Sigmoid colon (tissue), 6 donors: ENCODE measurements at regions not wholly inside any gene's neighbourhood (a gene's known extent, or its start where the extent isn't known, plus 50 kb on each side); places are given as distances from the start of the nearest gene placed in this dataset.

Experiments
- DNase-seq: peaks from one replicate; pipeline ENCODE4 v3.0.0-alpha.2; 2019
- H3K27ac ChIP-seq, 4 donors: fragments of 200-600 bp; sonication (generic); one replicate each; pipeline ENCODE4 v1.5.1; 2016 to 2019; ENCODE audit warnings: mild to moderate bottlenecking in 1 of 4
- H3K27me3 ChIP-seq, 3 donors: fragments of 200-600 bp; sonication (generic); one replicate each; pipeline ENCODE4 v1.5.1; 2019; ENCODE audit warnings: mild to moderate bottlenecking in 1 of 3
- H3K36me3 ChIP-seq, 4 donors: fragments of 200-600 bp; sonication (generic); one replicate each; pipeline ENCODE4 v1.5.1; 2016 to 2019
- H3K4me1 ChIP-seq, 4 donors: fragments of 200-600 bp; sonication (generic); one replicate each; pipeline ENCODE4 v1.5.1; 2017 to 2019
- H3K4me3 ChIP-seq, 4 donors: fragments of 200-600 bp; sonication (generic); one replicate each; pipeline ENCODE4 v1.5.1; 2017 to 2019; ENCODE audit warnings: mild to moderate bottlenecking in 2 of 4, moderate library complexity in 1 of 4
- H3K9me3 ChIP-seq, 4 donors: fragments of 200-600 bp in 3 of 4; sonication (generic) in 3 of 4; one replicate each; pipeline versions ENCODE4 v1.5.1 to v1.6.1; 2013 to 2019
- EP300 ChIP-seq, 4 donors: sonication (generic); formaldehyde crosslinking; IDR thresholded peaks; one replicate each; pipeline ENCODE4 v1.6.1; 2017; ENCODE audit warnings: antibody characterized with exemption in 4 of 4
- POLR2A ChIP-seq, 2 donors: fragments of 450-650 bp; IDR thresholded peaks; one replicate each; pipeline ENCODE4 v1.6.1; 2016; ENCODE audit warnings: antibody characterized with exemption in 2 of 2, mild to moderate bottlenecking in 2 of 2, moderate library complexity in 2 of 2
- POLR2AphosphoS5 ChIP-seq, 4 donors: sonication (generic); formaldehyde crosslinking; IDR thresholded peaks; one replicate each; pipeline ENCODE4 v1.6.1; 2017; ENCODE audit warnings: antibody characterized with exemption in 4 of 4
- WGBS, 2 donors: extraction: QIAGEN DNeasy Blood & Tissue Kit; methylation state at CpG; one replicate each; pipeline ENCODE4 v1.1.7; 2013; 5-methylcytosine and 5-hydroxymethylcytosine counted together
- intact Hi-C: fragments of 100-400 bp; cut with DNase I; formaldehyde crosslinking; loops from one replicate; pipeline ENCODE4 v1.15.1; 2023
- TF ChIP-seq, protein P1 (sequence below), 4 experiments: fragments of 450-650 bp in 3 of 4; fragments of 200-600 bp in 1 of 4; IDR thresholded peaks; one replicate each; pipeline ENCODE4 v1.5.1; 2016 to 2019; ENCODE audit warnings: antibody characterized with exemption in 4 of 4, mild to moderate bottlenecking in 3 of 4, moderate library complexity in 2 of 4
- donor health status: healthy with polysubstance abuse.
- donor health status: healthy.

DNA sequence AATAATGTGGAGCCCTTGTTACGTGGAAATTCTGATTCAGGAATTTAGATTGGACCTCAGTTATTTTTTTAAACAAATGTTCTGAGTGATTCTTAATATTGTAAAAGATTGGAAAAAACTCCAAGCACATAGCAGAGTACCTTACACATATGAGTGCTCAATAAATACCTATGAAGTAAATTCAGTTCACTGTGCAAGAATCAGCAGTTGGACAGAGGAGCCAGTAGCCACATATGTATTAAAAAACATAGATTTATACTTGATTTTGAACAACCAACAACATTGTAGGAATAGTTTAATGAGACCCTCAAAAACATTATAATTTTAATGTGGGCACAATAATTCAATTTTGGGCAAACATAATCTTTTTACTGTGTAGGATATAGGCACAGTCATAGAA, 109.3 kb upstream of the B3GAT2 start:
- Histone ChIP-seq H3K27me3 (peaks cover 0 to 3% (median 0%) of the 10 kb centered on the region in 3 donors), H3K9me3 (no peaks in the 10 kb centered on the region), H3K36me3 (no peaks in the 10 kb centered on the region), H3K27ac (no peak overlapping the region), H3K4me1 (no peaks in the 10 kb centered on the region), H3K4me3 (no peak overlapping the region)
- TF ChIP-seq, protein P1, sequence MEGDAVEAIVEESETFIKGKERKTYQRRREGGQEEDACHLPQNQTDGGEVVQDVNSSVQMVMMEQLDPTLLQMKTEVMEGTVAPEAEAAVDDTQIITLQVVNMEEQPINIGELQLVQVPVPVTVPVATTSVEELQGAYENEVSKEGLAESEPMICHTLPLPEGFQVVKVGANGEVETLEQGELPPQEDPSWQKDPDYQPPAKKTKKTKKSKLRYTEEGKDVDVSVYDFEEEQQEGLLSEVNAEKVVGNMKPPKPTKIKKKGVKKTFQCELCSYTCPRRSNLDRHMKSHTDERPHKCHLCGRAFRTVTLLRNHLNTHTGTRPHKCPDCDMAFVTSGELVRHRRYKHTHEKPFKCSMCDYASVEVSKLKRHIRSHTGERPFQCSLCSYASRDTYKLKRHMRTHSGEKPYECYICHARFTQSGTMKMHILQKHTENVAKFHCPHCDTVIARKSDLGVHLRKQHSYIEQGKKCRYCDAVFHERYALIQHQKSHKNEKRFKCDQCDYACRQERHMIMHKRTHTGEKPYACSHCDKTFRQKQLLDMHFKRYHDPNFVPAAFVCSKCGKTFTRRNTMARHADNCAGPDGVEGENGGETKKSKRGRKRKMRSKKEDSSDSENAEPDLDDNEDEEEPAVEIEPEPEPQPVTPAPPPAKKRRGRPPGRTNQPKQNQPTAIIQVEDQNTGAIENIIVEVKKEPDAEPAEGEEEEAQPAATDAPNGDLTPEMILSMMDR (IDR thresholded peaks at IDR 0.05): no peak
- TF ChIP-seq POLR2AphosphoS5 (IDR thresholded peaks at IDR 0.05) (no peak), POLR2A (IDR thresholded peaks at IDR 0.05) (no peak), EP300 (IDR thresholded peaks at IDR 0.05) (no peak)
- no peak for DNase-seq
- intact Hi-C loops: no loop called here
- 90 to 92% methylated on average over 1 of the region's 1 CpG for WGBS, 2 donors

DNA sequence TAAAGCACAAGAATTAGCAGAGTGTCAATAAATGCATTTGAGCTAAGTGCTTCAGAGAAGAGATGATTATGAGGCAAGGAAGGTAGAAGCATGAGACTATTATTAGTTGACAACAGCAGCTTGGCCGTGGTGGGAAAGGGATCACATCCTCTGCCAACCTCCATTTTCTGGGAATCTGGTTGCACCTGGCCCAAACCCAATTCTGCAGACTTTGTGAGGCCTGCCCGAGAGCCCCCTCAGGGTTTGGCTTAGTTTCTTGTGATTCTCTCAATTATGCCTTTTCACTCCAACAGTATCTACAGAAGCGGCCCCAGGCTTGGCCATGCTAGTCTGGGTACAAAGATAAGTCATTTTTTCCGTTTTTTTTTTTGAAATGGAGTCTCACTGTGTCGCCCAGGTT, 111.0 kb upstream of the B3GAT2 start:
- Histone ChIP-seq H3K4me1 (no peaks in the 10 kb centered on the region), H3K4me3 (no peak overlapping the region), H3K9me3 (no peaks in the 10 kb centered on the region), H3K27ac (no peak overlapping the region), H3K27me3 (peaks cover 0 to 3% (median 0%) of the 10 kb centered on the region in 3 donors), H3K36me3 (no peaks in the 10 kb centered on the region)
- intact Hi-C loops: no loop called here
- no peak for DNase-seq
- no peak for TF ChIP-seq POLR2A (IDR thresholded peaks at IDR 0.05)
- TF ChIP-seq, protein P1 (IDR thresholded peaks at IDR 0.05): no peak
- no peak for TF ChIP-seq EP300 (IDR thresholded peaks at IDR 0.05)
- no peak for TF ChIP-seq POLR2AphosphoS5 (IDR thresholded peaks at IDR 0.05)
- 84 to 88% methylated on average over 5 of the region's 5 CpGs for WGBS, 2 donors

DNA sequence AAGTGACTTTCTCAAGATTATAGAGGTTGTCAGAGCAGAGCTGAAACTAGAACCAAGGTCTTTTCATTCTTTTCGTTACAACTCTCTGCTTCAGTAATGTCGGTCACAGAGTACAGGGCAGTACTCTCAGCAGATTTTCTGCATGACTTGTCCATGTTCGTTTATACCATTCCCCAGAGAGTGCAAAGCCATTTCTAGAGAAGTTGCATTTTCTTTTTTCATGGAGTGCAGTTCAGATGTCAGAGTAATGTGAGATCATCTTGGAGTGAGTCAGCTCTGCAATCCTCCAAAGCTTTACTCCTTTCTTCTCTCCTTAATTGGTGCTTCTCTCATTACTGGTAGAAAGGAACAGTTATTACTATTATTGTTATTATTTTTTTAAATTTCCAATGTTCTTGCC, 115.6 kb upstream of the B3GAT2 start:
- Histone ChIP-seq H3K9me3 (no peaks in the 10 kb centered on the region), H3K27me3 (peaks cover 0 to 3% (median 0%) of the 10 kb centered on the region in 3 donors), H3K4me1 (no peaks in the 10 kb centered on the region), H3K27ac (no peak overlapping the region), H3K4me3 (no peak overlapping the region), H3K36me3 (no peaks in the 10 kb centered on the region)
- WGBS, 2 donors: 67 to 71% methylated on average over 3 of the region's 3 CpGs
- TF ChIP-seq, protein P1 (IDR thresholded peaks at IDR 0.05): no peak
- TF ChIP-seq EP300 (IDR thresholded peaks at IDR 0.05) (no peak), POLR2A (IDR thresholded peaks at IDR 0.05) (no peak)
- no peak for DNase-seq
- intact Hi-C loops: no loop called here

DNA sequence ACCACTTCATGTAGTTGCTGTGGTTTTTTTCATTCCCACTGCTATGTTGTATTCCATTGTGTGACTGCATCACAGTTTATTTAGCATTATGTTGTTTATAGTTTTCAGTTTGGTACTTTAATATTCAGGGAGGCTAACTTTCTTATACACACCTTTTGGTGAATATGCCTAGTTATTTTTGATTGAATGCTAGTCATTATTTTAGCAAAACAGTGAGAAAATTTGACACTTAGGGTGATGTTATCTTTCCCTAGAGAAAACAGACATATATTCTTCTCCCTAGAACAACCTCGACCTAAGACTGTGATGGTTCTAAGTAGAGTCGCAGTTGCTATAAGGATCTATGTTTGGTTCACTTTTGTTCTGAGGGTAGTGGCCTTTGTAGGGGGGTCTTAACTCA, 120.8 kb upstream of the B3GAT2 start:
- intact Hi-C loops: no loop called here
- TF ChIP-seq EP300 (IDR thresholded peaks at IDR 0.05): no peak
- no peak for TF ChIP-seq POLR2A (IDR thresholded peaks at IDR 0.05)
- TF ChIP-seq, protein P1 (IDR thresholded peaks at IDR 0.05): no peak
- no peak for TF ChIP-seq POLR2AphosphoS5 (IDR thresholded peaks at IDR 0.05)
- H3K36me3 ChIP-seq: no peaks in the 10 kb centered on the region
- 94% methylated on average over 2 of the region's 2 CpGs for WGBS, 2 donors
- peaks cover 0 to 10% (median 4%) of the 10 kb centered on the region in 4 donors for H3K4me1 ChIP-seq
- DNase-seq: no peak
- H3K27ac ChIP-seq: no peak overlapping the region
- no peaks in the 10 kb centered on the region for H3K9me3 ChIP-seq
- H3K27me3 ChIP-seq: no peaks in the 10 kb centered on the region
- no peak overlapping the region for H3K4me3 ChIP-seq

DNA sequence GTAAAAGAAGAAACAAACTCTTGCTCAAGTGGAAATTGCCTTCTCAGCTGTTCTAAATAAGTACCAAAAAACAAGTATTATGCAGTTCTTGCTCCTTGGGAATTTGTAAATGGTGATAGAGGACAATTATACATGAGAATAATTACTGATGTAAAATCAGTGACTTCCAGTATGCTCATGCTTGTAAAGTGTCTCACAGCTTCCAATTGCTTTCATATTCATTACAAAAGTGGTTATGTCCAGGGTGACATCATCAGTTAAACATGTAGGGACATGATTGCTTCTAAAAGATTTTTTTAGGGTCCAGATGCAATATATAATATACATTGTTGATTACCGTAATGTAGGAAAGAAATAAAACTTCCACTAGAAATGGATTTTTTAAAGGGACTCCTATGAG, 122.8 kb upstream of the B3GAT2 start:
- no peak for DNase-seq
- no peaks in the 10 kb centered on the region for H3K9me3 ChIP-seq
- H3K27me3 ChIP-seq: no peaks in the 10 kb centered on the region
- H3K36me3 ChIP-seq: no peaks in the 10 kb centered on the region
- TF ChIP-seq, protein P1 (IDR thresholded peaks at IDR 0.05): no peak
- TF ChIP-seq POLR2A (IDR thresholded peaks at IDR 0.05) (no peak), POLR2AphosphoS5 (IDR thresholded peaks at IDR 0.05) (no peak), EP300 (IDR thresholded peaks at IDR 0.05) (no peak)
- H3K27ac ChIP-seq: no peak overlapping the region
- 90 to 96% methylated on average over 1 of the region's 1 CpG for WGBS, 2 donors
- H3K4me1 ChIP-seq: peaks cover 0 to 14% (median 6%) of the 10 kb centered on the region in 4 donors
- intact Hi-C loops: no loop called here
- H3K4me3 ChIP-seq: no peak overlapping the region
